Middle frontal gyrus (tissue), 1 donor: ENCODE measurements at regions not wholly inside any gene's neighbourhood (a gene's known extent, or its start where the extent isn't known, plus 50 kb on each side); places are given as distances from the start of the nearest gene placed in this dataset.

ENCODE experiments used
- DNase-seq: peaks from one replicate; pipeline ENCODE4 v3.0.0-alpha.2; 2015; ENCODE audit warnings: low spot score; ENCODE audit errors: extremely low spot score

DNA sequence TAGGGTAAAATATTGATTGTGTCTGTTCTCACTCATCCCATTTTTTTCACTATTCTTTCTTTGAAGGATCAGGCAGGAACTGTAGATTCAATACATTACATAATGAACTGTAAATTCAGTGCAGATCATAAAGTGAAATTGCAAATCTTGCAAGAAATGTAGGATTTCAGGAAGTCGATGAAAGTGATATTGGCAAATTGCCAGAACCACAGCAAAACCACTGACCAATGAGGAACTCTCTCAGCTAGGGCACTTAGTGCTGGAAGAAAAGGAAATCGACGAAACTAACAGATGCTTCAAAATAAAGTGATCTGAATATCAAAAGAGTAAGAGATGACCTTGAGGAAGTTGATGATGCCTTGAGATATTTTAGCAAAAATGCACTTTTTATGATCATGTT is 157.6 kb downstream of the AACS start:
- DNase-seq = no peak

DNA sequence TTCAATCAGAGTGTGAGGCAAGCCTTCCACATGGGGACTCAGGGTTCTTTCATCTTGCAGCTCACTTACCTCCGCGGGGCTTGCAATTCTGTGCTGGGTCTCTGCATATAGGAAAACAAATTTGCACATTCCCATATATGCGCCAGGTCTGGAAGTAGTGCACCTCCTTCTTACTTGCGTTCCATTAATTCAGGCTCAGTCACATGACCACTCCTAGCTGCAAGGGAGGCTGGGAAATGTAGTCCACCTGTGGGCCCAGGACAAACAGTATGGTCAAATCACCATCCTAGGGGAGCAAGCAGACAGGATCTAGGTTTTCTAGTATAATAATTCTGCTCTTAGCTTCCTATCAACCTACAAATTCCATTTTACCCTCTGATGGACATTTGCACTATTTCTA is 160.4 kb downstream of the AACS start:
- DNase-seq = no peak

DNA sequence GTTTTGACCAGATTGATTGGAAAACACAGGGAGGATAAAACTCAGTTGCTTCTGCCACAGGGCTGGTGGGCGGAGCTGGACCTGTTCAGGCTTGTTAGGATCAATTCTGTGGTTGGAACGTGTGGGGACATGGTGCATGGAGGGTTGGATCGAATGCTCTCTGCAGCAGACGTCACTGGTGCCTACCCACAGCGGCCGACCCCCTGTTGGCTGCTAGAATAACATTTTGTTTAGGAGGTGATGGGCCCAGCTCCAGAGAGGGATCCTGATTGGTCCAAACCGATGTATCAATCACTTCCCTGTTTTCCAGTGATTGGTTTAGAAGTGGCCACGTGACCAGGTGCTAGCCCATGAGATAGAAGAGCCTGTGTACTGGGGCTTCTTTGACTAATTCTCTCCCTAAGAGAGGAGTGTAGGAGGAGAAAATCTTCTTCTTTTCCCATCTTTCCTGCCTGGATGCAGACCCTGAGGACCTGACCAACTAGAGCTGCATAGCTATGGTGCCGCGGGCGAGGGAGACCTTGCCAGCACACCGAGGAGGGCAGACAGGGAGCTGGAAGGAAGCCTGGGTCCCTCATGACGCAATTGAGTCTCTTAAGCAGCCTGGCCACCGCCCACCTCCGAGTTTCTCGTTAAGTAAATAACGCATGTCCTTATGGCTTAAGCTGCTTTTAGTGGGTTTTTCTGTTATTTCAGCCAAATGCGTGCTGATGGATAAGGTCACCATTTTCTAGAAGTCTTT is 163.5 kb downstream of the AACS start:
- DNase-seq = no peak

DNA sequence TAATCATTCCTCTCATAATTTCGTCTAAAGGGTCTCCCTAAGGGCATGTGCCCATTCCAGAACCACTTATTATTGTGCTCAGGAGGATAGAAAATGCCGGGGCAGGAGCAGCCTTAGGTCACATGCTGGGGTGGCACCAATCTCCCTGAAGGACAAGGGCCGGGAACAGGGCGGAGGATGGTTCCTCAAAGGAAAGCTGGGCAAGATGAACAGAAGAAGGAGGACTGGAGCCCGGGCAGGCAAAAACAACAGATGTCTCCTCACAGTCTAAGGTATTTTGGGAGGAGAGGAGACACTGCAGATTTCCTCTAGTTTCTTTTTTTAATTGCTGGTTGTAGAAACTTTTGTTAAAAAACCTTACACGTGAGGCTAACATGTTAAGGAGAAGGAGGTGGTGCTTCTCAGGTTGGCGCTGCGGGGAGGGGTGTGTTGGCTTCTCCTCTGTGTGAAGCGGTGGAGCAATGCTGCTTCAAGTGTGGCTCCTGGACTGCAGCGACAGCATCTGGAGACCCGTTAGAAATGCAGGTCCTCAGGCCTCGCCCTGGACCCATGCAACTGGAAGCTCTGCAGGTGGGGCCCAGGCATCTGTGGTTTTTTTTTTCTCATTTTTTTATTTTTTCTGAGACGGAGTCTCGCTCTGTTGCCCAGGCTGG is 164.8 kb downstream of the AACS start:
- DNase-seq = no peak

DNA sequence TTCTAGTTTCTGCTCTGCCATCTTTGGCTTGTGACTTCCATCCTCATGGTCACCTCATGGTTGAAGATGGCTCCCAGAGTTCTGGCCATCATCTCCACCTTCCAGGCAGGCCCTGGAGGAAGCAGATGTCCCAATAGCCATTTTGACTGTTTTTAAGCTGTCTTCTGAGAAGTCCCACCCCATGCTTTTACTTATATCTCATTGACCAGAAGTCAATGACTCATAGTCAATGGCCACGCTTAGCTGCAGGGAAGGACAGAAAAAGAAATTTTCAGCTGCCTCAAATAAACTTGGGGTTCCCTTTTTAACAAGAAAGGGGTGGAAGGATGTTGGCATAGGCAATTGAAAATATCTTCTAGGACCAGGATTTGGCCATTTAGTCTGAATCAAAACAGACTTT is 168.1 kb downstream of the AACS start:
- DNase-seq = no peak

DNA sequence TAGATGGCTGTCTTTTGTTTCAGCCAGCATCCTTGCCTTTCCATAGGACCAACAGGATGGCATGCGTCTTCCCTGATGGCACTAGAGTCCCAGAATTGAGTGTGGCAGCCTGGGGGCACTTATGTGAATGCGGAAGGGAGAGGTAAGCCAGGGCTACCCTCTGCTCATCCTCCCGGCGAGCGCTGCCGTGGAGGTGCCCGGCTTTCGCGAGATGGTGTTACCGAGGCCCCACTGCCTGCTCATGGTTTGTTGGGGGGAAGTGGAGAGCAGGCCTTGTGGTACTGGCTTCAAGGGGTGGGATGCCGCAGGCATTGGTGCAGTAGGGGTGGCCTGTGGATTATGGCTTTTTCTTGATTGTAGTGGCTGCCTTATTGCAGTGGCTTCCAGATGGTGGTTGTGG is 174.3 kb downstream of the AACS start:
- DNase-seq = no peak

DNA sequence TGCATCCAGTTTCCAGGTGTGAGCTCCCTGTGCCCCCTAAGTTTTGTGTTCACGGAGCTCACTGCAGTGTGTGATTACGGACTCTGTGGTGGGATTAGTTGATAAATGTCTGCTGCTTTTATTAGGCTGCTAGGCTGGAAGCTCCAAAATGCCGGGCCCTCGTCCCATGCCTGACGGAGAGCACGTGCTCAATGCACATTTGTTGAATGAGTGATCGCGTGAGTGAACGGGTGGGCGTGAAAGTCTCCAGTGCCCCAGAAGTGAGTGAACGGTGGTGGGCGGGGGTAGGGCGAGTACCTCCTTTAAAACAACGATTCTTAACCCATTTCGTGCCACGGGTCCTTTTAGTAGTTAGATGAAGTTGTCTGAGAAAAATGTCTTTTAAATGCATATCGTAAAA is 175.5 kb downstream of the AACS start:
- DNase-seq = no peak

DNA sequence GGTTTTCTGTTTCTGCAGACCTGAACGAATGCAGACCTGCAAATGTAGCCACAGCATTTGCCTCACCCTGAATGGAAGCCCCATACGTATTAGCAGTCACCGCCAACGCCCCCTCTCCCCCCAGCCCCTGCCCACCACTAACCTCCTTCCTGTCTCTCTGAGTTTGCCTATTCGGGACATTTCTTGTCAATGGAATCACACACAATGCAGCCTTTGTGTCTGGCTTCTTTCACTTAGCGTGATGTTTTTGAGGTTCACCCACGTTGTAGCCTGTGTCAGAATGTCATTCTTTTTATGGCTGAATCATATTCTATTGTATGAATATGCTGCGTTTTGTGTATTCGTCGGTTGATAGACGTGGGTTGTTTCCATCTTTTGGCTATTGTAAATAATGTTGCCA is 178.6 kb downstream of the AACS start:
- no peak for DNase-seq

DNA sequence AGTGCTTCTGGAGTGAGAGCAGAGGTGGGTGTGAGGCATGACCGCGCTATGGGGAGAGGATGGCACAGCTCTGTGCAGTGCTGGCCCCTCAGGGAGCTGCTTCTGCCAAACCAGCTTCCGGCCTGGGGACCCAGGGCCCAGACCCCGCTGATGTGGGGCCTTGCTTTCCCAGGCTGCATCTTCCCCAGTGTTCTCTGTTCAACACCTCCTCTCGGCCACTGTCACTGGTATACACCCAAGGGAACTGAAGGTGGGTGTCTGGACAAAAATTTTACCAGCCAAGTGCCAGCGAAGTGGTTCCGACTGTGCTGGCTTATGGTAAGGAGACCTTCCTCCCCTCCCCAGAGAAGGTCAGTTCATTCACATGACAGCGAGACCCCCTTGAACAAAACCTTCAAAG is 179.1 kb downstream of the AACS start:
- no peak for DNase-seq

DNA sequence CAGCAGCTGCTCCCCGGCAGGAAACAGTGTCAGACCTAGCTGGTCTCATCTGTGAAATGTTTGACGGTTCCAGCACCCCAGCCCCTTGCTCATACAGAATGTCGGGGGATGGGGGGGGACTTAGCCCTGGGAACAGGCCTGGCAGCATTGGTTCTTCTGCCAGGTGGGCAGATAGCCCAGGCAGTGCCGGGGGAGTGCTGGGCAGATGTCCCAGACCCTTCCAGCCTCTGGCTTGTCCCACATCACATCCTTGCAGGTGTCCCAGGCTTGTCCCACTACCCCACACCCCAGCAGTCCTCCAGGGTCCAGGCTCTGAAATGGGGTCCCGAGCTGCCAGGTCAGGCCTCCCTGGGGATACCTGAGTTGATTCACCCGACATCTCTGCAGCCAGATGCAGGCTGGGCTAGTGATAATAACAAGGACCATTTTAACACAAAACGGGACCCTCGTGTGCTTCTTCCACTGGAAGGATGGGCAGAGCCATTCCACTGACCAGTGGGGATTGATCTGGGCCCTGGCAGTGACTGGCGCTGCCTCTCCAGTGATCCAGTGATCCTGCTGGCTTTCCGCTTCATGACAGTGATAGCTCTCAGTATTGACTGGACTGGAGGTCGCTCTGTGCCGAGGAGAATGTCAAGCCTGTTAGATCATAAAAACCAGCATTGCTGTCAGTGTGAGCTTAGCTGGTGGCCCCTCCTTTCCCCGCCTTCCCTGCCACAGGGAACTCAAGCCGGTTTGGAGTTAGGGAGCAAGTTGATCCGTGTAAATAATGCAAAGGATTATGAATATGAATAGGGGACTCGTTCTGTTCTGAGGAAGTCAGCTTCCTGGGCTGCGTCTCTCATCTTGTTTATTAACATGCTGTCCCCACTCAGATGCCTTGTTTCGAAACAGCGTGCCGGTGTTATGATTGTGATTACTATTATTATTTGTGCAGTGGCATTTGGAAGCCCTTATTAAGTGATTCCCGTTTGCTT is 180.6 kb downstream of the AACS start:
- DNase-seq = no peak

DNA sequence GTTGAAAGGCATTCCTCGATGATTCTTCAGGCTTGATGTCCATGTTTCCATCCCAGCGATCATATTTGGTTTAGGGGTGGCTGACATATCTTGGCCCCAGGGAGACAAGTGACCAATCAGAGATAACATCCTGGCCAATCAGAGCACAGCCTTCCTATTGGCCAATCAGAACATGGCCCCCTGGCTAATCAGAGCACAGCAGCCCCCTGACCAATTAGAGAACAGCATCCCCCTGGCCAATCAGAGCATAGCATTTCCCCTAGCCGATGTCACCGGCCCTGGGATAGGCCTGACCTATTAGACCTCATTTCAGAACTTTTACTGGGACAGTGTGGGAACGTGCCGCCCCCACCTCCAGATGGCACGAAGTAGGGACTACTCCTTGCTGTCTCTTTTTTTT is 182.2 kb downstream of the AACS start:
- DNase-seq = no peak

DNA sequence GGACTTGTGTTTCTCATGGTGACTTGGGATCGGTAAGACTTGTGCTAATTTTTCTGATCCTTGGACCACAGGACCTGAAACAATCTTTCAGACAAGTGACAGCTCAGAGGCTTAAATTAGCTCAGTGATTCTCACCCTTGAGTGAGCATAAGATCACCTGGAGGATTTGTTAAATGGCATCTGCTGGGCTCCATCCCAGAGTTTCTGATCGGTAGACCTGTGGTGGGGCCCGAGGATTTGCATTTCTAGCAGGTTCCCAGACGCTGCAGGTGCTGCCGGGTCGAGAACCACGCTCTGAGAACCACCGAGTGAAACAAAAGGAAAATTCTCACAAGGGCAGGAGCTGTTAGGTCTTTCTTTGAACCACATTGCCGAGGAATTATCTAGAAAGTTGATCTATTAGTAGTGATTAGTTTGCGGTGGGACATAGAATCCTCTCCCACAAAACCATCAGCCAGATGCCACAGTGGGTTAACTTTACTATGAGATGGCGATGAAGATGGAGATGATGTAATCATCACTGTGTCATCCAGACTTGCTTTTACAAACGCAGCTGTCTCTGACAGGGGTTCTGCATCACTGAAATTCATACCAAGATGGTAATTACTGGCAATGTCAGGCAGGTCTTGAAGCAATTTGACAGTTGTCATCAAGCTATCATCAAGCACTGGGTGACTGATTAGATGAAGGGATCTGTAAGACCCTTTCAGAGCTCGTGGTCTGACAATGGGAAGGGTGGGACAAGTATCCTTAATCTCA is 184.0 kb downstream of the AACS start:
- DNase-seq = no peak

DNA sequence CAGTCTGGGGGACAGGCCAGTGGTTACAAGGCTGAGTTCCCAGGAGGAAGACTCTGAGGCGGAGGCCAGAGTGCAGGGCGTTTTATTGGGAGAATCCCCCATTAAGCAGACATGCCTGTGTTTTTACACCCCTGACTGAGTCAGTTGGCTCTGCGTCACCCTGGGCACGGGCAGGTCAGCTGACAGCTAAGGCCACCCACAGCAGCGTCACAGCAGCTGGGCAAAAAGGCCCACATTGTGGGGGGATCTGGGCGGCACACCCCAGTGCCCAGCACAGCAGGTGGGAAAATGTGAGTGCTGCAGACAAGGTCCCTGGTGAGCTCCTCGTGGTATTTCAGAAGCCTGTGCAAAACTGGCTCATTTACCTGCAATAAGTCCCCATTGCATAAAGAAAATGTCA is 184.7 kb downstream of the AACS start:
- DNase-seq = no peak

DNA sequence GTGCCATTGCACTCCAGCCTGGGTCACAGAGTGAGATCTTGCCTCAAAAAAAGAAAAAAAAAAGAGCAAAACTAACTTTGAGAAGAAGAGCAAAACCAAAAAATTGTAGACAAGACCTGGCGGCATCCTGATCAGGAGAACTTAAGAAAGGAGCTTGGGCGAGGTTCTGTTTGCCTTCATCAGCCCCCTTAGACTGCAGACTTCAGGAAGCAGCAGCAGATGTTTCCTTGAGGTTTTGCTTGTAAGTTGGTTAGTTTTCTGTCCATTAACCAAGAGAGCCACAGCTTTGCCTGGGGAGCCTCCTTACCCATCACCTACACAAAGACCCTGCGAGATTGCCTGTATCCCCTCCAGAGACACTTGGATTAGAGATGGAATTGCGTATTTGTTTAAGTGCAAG is 189.0 kb downstream of the AACS start:
- DNase-seq = no peak

DNA sequence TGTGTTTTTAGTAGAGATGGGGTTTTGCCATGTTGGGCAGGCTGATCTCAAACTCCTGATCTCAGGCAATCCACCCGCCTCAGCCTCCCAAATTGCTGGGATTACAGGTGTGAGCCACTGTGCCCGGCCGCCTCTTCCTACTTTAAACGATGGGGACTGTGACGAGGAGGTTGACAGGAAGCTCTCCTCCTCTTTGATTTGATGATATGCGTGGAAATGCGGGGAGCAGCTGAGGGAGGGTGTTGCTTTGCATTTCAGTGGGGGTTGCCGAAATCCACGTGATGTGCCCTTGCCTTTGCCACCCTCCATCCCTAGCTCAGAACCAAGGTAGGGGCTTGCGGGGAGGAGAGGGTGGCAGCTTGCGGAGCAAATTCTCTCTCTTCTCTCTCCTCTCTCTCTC is 189.6 kb downstream of the AACS start:
- no peak for DNase-seq

DNA sequence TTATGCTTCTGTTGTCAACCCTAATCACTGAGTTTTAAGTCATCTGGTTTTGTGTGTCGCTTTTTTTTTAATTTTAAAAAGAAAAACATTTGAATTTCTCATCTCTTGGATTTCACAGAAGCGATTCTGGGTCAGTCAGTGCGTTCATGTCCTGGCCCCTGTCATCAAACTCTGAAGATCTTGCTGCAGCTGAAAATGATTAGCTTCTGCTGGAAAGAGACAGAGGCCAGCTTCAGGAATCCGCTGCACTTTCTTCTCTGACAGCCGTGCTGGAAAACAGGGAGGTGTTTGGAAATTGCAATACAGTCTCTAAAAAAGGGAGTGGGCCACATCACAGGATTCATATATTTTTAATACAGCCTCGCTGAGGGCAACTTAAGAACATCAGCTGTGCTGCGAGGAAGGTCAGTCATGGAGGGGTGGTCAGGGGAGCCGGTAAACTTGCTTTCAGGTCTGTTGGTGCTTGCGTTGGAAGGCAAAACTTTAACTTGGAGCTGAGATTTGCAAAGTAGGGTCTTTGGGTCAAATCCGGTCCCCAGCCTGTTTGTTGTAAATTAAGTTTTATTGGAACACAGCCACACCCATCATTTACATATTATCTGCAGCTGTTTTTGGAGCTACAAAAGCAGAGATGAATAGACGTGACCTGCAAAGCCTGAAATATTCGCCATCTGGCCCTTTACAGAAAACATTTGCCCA is 190.8 kb downstream of the AACS start:
- DNase-seq = no peak

DNA sequence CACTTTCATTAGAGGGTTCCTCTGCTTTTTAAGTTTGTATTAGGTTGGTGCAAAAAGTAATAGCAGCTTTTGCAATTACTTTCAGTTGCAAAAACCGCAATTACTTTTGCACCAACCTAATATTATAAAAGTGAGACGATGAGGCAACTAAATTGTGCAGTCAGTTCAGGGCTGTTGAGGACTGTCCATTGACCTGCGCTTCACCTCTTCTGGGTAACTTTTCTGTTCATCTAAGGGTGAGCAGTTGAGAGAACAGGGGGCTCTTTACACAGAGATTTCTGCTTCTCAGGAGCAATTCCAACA is 191.3 kb downstream of the AACS start:
- no peak for DNase-seq

DNA sequence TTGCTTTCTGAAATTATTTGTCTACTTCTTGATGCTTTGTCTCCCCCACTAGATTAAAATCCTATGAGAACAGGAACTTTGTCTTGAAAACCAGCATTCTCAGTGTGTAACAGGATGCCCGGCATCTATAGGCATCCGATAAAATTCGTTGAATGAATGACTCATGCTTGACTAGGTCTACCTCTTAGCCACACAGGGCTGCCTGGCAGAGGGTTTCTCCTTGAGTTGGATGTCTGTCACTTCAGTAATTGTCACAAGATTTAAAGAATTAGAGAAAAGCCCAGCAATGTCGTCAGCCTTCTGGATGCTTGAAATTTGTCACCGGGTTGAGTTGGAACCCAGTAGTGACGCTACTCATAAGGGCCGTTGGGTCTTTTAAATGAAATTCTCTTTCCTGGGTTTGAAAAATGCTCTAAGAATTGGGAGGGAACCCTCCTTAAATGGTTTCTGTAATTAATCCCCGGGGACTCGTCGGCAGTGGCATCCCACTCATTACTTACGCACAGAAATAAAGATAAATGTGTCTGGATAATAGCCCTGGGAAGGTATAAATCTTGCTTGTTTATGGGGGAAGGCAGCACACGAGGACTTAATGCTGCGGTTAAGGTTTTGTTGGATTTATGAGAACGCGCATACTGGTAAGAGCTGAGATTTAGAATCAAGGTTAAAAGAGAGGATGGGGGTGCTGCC is 194.1 kb downstream of the AACS start:
- no peak for DNase-seq

DNA sequence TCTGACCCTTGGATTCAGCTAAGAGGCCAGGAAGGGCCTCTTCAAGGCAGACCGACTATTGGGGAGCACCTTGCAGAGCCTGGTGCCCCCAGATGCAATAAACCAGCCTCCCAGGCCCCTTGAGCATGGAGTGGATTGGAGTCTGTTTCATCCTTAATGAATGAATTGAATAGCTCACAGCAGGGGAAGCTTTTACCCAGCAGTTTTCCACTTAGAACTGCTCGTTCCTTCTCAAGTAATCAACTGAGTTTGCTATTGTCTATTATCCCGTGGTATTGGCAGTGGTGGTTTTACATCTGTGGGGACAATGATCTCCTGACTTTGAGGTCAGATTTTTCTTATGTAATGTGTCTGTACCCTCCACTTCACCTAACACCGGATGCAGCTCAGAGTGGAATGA is 197.6 kb downstream of the AACS start:
- no peak for DNase-seq

DNA sequence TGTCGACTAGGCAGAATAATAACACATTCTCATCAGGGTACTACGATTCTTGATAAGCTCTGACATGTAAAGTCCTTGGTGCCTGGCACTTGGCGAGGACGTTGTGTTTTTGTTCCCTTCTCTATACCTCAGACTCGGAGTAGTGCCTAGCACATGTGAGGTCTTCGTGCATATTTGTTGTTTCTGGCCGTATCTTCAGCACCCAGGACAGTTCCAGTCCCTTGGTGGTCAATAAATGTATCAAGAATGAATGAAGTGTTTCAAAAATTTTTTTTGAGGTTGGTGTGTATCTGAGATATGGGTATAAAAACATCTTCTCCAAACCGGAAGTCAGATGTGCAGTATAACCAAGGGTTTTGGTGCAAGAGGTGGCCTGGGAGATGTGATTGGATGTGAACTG is 198.2 kb downstream of the AACS start:
- no peak for DNase-seq
